Daoy (cell line): ENCODE measurements at regions not wholly inside any gene's neighbourhood (a gene's known extent, or its start where the extent isn't known, plus 50 kb on each side); places are given as distances from the start of the nearest gene placed in this dataset.

Experiments used
- DNase-seq: peaks from one replicate; pipeline ENCODE4 v3.0.0-alpha.2; 2015; ENCODE audit warnings: low read depth

DNA sequence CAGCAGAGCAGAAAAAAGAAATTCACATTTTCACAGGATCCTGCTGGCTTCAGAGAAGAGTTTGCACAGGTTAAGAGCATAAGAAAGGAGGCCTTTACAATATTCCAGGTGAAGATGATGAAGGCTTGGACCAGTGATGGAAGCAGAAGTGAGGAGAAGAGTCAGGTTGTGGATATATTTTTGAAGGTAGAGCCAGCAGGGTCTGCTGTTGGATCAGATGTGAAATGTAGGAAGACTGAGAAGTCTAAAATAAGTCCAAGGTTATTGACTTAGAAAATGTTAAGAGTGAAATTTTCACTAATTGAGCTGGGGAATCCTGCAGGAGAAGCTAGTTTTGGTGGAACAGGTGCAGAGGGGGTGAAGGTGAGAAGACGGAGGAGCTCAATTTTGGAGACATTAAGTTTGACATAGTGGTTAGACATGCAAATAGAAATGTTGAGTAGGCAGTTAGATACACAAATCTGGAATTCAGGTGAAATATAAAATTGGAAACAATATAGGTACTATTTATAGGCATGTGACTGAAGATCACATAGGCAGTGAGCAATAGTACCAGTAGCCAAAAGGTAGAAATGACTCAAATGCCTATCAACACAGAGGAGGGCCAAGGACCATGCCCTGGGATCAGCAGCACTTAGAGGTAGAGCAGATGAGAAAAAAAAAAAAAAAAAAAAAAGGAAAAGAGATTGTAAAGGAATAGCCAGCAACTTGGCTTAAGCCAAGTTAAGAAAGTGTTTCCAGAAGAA, 252.0 kb downstream of the AASDHPPT start:
- DNase-seq = no peak

GRCh38 chr11:106331176-106331575, 253.7 kb downstream of the AASDHPPT start:
- DNase-seq = no peak

DNA sequence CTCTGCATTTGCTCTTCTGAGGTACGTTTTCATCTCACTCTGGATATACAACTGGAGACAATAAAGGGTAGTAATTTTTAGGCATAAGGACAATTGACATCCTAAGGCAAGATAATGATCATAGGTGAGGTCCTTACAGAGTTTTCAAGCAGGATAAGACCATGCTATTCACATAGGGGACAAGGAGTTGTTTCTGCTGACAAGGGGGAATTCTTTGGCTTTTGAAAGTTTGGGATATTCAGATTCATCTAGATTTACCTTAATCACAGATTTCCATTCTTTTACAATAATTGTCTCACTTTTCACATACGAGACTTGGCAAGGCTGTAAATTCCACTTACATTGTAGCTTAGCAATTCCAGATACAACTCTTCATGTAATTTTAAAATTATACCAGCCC, 256.2 kb downstream of the AASDHPPT start:
- DNase-seq = no peak

DNA sequence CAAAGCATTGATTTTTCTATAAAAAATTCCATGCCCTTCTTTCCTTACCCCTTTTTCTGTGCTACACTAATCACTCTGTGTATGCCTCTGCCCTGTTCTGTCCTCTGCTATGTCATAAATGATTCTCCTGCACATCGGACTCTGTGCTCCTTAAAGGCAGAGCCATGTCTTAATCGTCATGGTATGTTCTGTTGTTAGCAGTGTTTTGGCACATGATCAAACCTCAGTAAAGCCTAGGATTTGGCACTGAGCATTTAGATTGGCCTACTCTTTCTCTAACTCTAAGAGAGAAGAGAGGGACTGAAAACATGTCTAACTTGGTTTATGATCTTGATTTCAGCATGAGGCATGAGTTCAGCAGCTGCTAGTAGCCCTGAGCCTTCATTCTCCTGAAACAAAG, 266.9 kb downstream of the AASDHPPT start:
- no peak for DNase-seq

DNA sequence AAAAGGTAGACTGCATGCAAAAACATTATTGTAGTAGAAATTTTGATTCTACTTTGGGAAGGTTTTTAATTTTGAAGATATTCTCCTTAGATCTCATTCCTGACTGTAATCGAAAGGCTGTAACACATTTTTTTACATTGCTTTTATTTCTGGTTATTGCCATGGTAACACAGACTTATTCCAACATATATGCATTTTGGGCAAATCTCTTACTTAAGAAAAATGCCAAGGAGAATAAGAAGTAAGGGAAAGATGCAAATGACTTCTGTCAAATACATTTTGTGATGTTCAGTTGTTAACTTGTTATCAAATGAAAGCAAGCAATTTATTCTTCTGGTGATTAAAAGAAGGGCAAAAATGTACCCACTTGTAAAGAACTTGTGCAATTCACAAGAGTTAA, 267.5 kb downstream of the AASDHPPT start:
- DNase-seq = no peak

- DNase-seq = no peak
These were observed 275.6 kb downstream of the AASDHPPT start for GRCh38 chr11:106353031-106353430.

DNA sequence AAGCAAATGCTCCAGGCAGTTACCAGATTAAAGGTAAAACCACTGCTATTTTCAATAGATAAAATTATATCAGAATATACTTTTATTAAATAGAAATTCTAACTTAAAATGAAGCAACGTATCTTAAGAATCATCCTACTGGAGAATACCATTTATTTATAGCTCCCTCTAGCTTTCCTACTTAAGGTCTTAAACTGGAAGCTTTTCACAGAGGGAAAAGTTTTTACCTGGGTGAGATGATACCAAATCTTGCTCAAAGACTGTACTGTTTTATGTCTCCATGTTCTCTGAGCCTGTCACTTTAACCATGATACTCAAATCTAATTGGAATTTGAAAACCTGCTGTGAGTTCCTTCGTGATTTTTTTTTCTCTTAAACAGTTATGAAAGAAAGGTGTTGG, 291.8 kb downstream of the AASDHPPT start:
- DNase-seq = no peak

DNA sequence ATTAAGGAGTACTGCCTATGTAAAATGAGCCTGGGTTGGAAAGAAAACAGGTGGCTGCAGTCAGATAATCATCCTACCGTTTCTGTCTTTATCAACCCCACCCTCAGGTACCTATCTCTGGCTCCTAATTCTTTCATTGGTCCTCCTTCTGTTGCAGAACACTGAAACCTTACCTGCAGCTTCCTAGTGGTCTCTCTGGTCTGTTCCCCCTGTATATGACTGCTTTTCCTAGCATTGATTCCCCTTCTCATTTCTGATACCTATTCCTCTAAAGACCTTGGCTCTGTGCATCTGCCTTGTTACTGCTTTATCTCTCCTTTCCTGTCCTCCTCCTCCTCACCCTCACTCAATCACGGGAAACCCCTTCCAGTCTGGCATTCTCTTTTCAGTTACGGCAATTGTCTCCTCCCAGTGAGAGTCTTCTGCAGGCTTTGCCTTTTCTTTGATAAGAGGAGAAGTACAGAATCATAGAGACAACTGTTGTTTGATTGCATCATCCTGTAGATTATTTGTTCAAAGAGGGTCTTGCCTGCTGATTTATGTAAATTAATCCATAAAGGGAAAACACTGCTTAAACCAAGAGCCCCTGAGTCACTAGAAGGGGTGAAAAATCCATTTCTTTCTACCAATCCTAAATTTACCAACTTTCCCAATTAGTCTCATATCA, 301.2 kb downstream of the AASDHPPT start:
- no peak for DNase-seq

DNA sequence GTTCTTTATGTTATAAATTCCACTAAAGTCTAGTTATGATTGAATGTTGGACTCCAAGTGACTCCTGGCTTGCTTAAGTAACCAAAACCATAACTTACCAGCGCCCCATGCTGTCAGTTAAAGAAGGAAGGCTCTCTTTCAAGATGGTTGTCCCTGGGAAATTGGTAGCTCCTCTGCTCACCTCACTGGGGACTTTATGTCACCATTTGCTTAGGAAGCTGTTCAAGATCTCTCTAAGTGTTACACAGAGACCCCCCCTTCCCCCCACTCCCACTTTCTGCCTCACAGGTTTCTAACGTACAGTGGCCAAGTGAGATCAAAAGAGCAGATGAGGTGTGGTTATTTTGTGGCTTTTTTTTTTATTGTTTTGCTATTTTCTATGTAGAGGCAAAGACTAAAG, 301.8 kb downstream of the AASDHPPT start:
- DNase-seq = no peak

GRCh38 chr11:106379712-106380111, 302.2 kb downstream of the AASDHPPT start:
- DNase-seq = no peak

GRCh38 chr11:106381895-106382294, 304.4 kb downstream of the AASDHPPT start:
- no peak for DNase-seq

DNA sequence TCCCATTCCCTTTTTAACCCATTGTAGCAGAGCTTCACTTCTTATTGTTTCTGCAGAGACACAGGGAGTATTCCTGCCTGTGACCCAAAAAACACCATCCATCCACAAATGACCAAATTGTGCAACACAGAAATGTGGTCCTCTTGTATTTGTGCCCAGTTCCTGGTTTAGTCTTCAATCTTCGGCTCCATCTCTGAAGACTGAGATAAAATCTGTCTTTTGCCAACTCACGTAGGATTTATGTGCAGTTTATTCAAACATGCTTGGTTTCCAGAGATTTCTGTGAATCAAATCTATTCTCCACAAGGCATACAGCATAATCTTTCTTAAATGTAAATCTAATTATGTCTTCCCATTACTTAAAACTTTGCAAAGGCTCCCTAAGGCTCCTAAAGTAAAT, 307.0 kb downstream of the AASDHPPT start:
- DNase-seq = no peak

DNA sequence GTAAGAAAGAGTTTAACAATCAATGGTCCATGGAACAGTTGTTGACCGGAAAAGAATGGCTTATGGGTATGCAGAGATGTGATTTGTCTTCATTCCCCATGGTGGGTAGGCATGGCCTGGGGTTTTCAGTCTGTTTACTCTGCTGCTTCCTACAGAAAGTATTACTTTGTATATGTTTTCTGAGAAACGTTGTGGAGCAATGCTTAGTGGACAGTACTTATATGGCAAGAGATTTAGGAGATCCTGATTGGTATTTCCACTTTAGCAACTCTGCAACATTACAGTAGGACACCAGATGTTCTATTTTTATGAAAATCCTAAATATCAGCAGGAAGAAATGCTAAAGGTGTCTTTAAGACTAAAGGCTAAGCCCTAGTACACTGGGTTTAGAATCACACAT, 309.1 kb downstream of the AASDHPPT start:
- DNase-seq = no peak

- DNase-seq = peak; percentile 55
These were observed 311.6 kb downstream of the AASDHPPT start for GRCh38 chr11:106389101-106389500.

- no peak for DNase-seq
These were observed 312.6 kb downstream of the AASDHPPT start for GRCh38 chr11:106390078-106390477.

DNA sequence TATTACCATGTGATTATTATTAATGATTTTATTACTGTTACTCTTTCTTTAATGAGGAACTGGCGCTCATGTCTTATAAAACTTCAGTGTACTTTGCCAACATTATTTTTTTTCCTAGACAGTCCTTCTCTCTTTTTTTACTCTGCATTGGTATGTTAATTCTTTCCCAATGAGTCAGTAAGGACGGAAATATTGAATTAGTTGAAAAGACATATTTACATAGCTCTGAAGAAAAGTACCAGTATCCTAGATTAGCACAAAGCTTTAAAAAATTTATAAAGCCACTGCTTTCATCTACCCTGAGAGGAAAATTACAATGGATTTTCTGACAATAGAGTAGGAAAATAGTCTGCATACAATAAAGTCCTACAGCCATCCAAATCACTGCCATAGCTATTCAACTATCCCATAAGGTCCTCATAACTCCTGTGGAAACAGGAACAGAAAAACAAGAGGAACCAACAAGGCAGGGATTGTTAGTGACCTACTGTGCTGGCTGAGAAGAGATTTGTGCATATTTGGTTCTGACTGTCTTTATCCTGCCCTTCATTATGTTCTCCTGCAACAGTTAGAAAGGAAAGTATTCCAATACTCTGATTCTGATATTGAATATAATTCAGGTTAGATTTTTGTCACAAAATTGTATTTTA, 314.4 kb downstream of the AASDHPPT start:
- peak; percentile 17 for DNase-seq

DNA sequence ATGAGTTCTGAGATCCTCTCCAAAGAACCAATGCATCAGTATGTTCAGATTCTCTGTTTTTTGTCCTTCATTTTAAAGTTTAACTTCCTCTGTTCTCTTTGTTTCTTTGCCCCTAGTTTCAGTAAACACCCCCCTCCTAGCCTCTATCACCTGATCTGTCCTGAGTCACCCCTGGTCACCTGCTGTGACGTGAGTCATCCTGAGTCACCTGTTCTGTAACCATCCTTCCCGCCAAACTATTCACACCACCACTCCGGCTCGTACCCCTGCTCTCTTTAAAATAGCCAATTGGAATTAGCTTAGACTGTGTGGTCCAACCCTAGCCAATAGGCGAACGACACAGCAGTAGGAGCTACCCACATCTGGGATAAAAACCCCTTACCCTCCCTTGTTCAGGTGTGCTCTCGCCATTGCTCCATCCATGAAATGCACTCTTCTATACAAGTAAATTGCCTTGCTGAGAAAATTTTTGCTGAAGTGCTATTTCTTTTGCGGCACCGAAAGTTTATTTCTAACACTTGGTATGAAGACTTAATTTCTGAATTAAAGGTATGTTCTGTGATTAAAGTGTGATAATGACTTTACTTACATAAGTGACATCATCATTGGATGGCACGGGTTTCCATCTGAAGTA, 318.4 kb downstream of the AASDHPPT start:
- peak; percentile 27 for DNase-seq

DNA sequence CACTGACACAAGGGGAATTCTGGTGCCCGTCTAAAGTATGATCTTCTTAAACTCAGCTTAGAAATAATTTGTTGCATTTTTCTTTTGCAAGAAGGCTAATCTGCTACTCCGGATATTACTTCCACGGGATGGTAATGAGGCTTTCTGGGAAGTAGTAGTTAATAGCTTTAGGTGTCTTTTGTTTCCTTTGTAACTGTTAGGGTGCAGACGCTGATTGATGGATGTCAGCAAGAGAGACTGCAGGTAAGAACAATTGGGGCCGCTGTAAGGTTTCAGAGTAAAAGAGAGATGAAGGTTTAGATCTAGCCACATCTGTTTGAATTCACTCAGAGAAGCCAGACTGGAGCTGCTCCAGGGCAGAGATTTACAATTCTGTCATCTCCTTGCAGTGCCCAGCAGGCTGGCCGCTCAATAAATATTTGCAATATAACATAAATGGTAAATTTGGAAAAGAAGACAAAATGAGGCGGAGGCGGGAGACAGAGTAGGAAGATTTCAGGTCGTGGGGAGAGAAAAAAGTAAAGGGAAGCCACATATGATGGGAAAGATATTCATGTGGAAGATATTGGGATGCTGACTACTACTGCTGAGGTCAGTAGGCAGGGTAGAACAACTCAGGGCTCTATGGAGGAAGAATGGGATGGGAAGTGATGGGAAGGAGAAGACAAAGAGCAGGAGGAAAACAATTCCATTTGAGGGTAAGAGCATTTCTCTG, 320.5 kb downstream of the AASDHPPT start:
- DNase-seq = peak; percentile 4

DNA sequence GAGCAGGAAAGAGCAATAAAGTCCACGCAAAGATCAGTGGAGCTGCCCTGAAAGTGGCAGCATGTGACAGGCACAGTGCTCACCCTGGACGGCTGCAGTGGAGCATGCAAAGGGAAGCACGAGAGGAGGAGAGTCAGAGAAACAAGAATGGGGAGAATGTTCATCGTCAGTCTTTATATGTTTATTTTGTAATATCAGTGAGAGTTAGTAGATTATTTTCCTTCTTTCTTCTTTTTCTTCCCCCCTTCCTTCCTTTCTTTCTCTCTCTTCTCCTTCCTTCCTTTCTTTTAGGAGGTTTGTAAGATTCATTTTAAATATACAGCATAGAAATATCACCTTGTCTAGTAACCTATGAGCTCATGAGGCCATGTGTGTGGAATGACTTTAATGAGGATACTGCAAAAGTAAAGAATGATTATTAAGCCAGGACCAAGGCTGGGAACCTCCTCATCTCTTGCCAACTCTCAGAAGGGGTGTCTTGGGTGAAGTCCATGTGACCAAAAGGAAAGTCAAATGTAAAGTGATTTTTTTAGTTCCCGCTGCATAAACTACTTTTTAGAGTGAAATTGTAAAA, 321.1 kb downstream of the AASDHPPT start:
- DNase-seq = peak; percentile 60

GRCh38 chr11:106399076-106399511, 321.6 kb downstream of the AASDHPPT start:
- DNase-seq = peak; percentile 93

GRCh38 chr11:106399624-106400023, 322.2 kb downstream of the AASDHPPT start:
- DNase-seq = no peak
